T-helper 17 cell (primary cell): ENCODE measurements at regions not wholly inside any gene's neighbourhood (a gene's known extent, or its start where the extent isn't known, plus 50 kb on each side); places are given as distances from the start of the nearest gene placed in this dataset.
"Not testable (repeated sequence)": the region's sequence is repeated elsewhere in the genome, so short reads cannot be mapped to it uniquely, and the experiment has no call there.

ENCODE experiments used
- ATAC-seq: fragments of 150-1000 bp; cut with Tn5 transposase; 2 replicates; pipeline ENCODE4 v1.10.0; 2021; ENCODE audit warnings: mild to moderate bottlenecking, moderate library complexity
- DNase-seq, 3 donors: peaks; one replicate each; pipeline versions ENCODE4 v3.0.0 to v3.0.0-alpha.2; 2020 to 2021
- H3K9me3 ChIP-seq: one replicate; pipeline ENCODE4 v1.7.0; 2013; ENCODE audit warnings: low read length, mild to moderate bottlenecking; ENCODE audit not compliant: control insufficient read depth, poor library complexity, severe bottlenecking
- H3K27ac Mint-ChIP-seq: one replicate; pipeline ENCODE4 v1.8.0; 2022; ENCODE audit warnings: mild to moderate bottlenecking, moderate library complexity, mixed read lengths
- H3K27me3 Mint-ChIP-seq: one replicate; pipeline ENCODE4 v1.8.0; 2022; ENCODE audit warnings: mixed read lengths
- H3K36me3 Mint-ChIP-seq: one replicate; pipeline ENCODE4 v1.8.0; 2022; ENCODE audit warnings: low read depth, mixed read lengths
- H3K4me1 Mint-ChIP-seq: one replicate; pipeline ENCODE4 v1.8.0; 2022; ENCODE audit warnings: mild to moderate bottlenecking, mixed read lengths
- H3K4me3 Mint-ChIP-seq: one replicate; pipeline ENCODE4 v1.8.0; 2022; ENCODE audit warnings: mild to moderate bottlenecking, moderate library complexity, mixed read lengths

GRCh38 chr20:47969426-47969825, 184.1 kb upstream of the SULF2 start:
- Mint-ChIP-seq H3K27ac (no peak overlapping the region), H3K4me1 (peaks cover 6% of the 10 kb centered on the region), H3K36me3 (peaks cover 4% of the 10 kb centered on the region), H3K27me3 (peaks cover 52% of the 10 kb centered on the region), H3K4me3 (no peak overlapping the region)
- ATAC-seq, result no peak
- H3K9me3 ChIP-seq, result no peaks in the 10 kb centered on the region
- DNase-seq, result no peak

- Mint-ChIP-seq H3K36me3 (peaks cover 4% of the 10 kb centered on the region), H3K27ac (no peak overlapping the region), H3K27me3 (peaks cover 58% of the 10 kb centered on the region), H3K4me3 (no peak overlapping the region), H3K4me1 (peaks cover 8% of the 10 kb centered on the region)
- no peaks in the 10 kb centered on the region for H3K9me3 ChIP-seq
- no peak for DNase-seq
- ATAC-seq, result no peak
Measured at GRCh38 chr20:47968541-47969310, 183.4 kb upstream of the SULF2 start.

DNA sequence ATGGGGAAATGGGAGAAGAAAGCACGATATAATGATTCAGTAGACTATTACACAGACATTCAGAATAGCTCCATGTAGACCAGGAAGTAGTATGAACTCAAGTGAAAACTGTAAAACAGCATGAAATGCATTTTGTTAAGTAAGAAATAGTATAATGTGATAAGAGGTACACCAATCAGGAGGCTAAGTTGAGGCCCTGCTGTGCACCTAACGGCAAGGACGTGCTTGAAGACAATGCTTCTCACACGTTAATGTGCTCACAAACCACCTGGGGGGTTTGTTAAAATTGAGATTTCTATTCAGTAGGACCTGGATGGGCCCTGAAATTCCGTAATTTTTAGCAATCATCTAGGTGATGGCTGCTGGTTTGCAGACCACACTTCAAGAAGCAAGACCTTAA, 178.9 kb upstream of the SULF2 start:
- no peaks in the 10 kb centered on the region for H3K9me3 ChIP-seq
- ATAC-seq, result no peak
- Mint-ChIP-seq H3K4me1 (peaks cover 2% of the 10 kb centered on the region), H3K27me3 (peaks cover 48% of the 10 kb centered on the region), H3K27ac (peak overlapping the region; percentile 24), H3K4me3 (no peak overlapping the region), H3K36me3 (no peaks in the 10 kb centered on the region)
- DNase-seq, result no peak

GRCh38 chr20:47963022-47963421, 177.7 kb upstream of the SULF2 start:
- H3K36me3 Mint-ChIP-seq, result no peaks in the 10 kb centered on the region

GRCh38 chr20:47962286-47962963, 177.1 kb upstream of the SULF2 start:
- H3K36me3 Mint-ChIP-seq, result no peaks in the 10 kb centered on the region
- no peak for ATAC-seq
- no peak overlapping the region for H3K27ac Mint-ChIP-seq
- peaks cover 48% of the 10 kb centered on the region for H3K27me3 Mint-ChIP-seq
- DNase-seq, result no peak
- no peaks in the 10 kb centered on the region for H3K9me3 ChIP-seq
- no peak overlapping the region for H3K4me3 Mint-ChIP-seq
- H3K4me1 Mint-ChIP-seq, result peaks cover 2% of the 10 kb centered on the region

More at GRCh38 chr20:47963022-47963421, 177.7 kb upstream of the SULF2 start:
- Mint-ChIP-seq H3K4me1 (peaks cover 2% of the 10 kb centered on the region), H3K27me3 (peaks cover 48% of the 10 kb centered on the region), H3K27ac (no peak overlapping the region), H3K4me3 (no peak overlapping the region)
- H3K9me3 ChIP-seq, result no peaks in the 10 kb centered on the region
- ATAC-seq, result no peak
- no peak for DNase-seq

GRCh38 chr20:47960769-47961541, 175.7 kb upstream of the SULF2 start:
- no peak for DNase-seq
- no peak overlapping the region for H3K4me3 Mint-ChIP-seq
- H3K4me1 Mint-ChIP-seq, result peaks cover 2% of the 10 kb centered on the region
- no peak for ATAC-seq
- no peak overlapping the region for H3K27ac Mint-ChIP-seq
- no peaks in the 10 kb centered on the region for H3K36me3 Mint-ChIP-seq
- H3K9me3 ChIP-seq, result no peaks in the 10 kb centered on the region
- H3K27me3 Mint-ChIP-seq, result peaks cover 38% of the 10 kb centered on the region

GRCh38 chr20:47960277-47960676, 175.0 kb upstream of the SULF2 start:
- Mint-ChIP-seq H3K27ac (no peak overlapping the region), H3K27me3 (peaks cover 38% of the 10 kb centered on the region), H3K4me1 (peaks cover 6% of the 10 kb centered on the region), H3K4me3 (no peak overlapping the region), H3K36me3 (no peaks in the 10 kb centered on the region)
- no peak for DNase-seq
- ATAC-seq, result no peak
- H3K9me3 ChIP-seq, result no peaks in the 10 kb centered on the region

GRCh38 chr20:47957989-47958801, 172.9 kb upstream of the SULF2 start:
- not testable (repeated sequence) for ATAC-seq, H3K9me3 ChIP-seq, H3K4me3 Mint-ChIP-seq, DNase-seq, H3K27ac Mint-ChIP-seq, H3K36me3 Mint-ChIP-seq, H3K4me1 Mint-ChIP-seq
- H3K27me3 Mint-ChIP-seq, result peaks cover 46% of the 10 kb centered on the region

DNA sequence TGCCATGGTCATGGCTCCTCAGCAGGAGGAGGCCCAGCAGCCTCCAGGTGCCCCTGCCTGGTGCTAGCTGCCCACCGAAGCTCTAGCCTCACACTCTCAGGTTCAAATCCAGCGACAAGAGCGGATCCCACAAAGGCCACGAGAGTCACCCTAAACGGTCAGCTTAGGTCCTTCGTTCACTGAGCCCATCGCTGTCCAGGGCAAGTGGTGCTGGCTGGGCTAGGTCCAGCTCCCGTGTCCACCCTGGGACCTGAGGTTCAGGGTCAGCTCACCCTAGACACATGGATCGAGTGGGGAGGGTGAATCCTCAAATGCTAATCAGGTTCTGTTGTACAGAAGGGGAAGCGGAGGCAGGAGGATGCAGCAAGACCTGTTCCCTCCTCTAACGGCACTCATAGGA, 171.9 kb upstream of the SULF2 start:
- Mint-ChIP-seq H3K4me1 (peaks cover 4% of the 10 kb centered on the region), H3K27me3 (peaks cover 48% of the 10 kb centered on the region), H3K36me3 (no peaks in the 10 kb centered on the region), H3K27ac (no peak overlapping the region), H3K4me3 (no peak overlapping the region)
- ATAC-seq (no peak), DNase-seq (no peak)
- H3K9me3 ChIP-seq, result no peaks in the 10 kb centered on the region

- no peak overlapping the region for H3K4me3 Mint-ChIP-seq
- no peak for ATAC-seq
- no peak for DNase-seq
Measured at GRCh38 chr20:47956268-47956995, 171.2 kb upstream of the SULF2 start.

GRCh38 chr20:47953471-47953870, 168.2 kb upstream of the SULF2 start:
- ATAC-seq (no peak), DNase-seq (no peak)
- no peak overlapping the region for H3K27ac Mint-ChIP-seq
- H3K36me3 Mint-ChIP-seq, result no peaks in the 10 kb centered on the region
- H3K4me3 Mint-ChIP-seq, result no peak overlapping the region
- no peaks in the 10 kb centered on the region for H3K9me3 ChIP-seq
- peaks cover 4% of the 10 kb centered on the region for H3K4me1 Mint-ChIP-seq
- H3K27me3 Mint-ChIP-seq, result peaks cover 52% of the 10 kb centered on the region

More at GRCh38 chr20:47956268-47956995, 171.2 kb upstream of the SULF2 start:
- peaks cover 50% of the 10 kb centered on the region for H3K27me3 Mint-ChIP-seq
- no peaks in the 10 kb centered on the region for H3K9me3 ChIP-seq
- H3K27ac Mint-ChIP-seq, result no peak overlapping the region
- no peaks in the 10 kb centered on the region for H3K36me3 Mint-ChIP-seq
- peaks cover 4% of the 10 kb centered on the region for H3K4me1 Mint-ChIP-seq

DNA sequence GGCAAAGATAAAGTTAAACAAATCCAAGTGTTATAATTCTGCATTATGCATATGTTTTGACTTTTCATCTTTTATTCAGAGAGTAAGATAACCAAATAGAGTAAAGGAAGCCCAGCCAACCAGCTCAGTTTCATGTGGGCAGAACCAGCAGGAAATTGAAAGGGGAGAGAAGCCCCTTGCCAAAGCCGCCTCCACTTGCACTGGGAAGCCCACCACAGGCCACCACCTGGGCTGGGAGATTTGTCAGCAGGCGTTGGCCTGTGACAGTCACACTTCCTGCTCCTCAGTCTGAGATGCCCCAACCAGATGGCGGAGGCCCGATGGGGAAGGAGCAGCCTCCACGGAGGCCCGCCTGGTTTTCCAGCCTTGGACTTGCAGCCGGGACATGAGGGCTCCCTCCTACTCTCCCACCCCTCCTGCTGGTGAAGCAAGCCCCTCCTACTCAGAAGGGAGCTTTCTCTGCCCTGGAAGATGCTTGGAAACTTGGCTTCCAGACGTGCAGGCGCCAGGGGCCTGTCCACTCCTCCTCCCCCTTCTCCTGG, 166.8 kb upstream of the SULF2 start:
- Mint-ChIP-seq H3K4me1 (peaks cover 4% of the 10 kb centered on the region), H3K27me3 (peaks cover 63% of the 10 kb centered on the region), H3K27ac (no peak overlapping the region), H3K36me3 (no peaks in the 10 kb centered on the region), H3K4me3 (no peak overlapping the region)
- no peaks in the 10 kb centered on the region for H3K9me3 ChIP-seq
- ATAC-seq (no peak), DNase-seq (no peak)
